ENCODE measurements at regions not wholly inside any gene's neighbourhood (a gene's known extent, or its start where the extent isn't known, plus 50 kb on each side); places are given as distances from the start of the nearest gene placed in this dataset.

DNA sequence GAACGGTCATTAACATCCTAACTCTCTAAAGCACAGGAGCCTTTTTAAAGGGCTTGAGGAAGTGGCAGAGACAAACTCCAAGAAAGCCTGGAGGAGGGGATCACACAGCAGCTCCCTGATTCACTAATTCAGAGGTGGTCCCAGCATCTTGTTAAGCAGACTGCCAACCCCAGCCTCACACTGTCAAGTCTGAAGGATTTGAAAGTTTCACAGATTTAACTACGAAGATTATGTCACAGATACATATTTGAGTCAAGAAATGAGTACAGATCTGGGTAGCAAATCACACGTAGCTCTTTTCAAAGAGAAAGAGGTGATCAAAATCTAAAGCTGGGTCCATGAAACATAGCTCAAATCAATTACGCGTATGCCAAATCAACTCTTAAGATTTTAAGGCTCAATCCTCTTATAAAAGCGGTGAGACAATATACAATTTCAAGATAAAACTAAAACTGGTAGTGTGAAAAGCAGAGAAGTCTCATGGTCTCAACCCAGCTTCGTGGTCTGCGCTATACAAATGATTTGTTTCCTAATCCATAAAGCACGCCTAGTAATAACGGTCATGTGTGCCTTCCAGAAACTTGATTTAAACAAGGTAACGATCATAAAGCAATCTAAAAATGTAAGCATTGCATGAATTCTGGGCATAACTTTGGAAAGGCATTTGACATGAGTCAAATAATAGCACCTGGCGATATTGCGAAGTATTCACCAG is 229.9 kb upstream of the MKLN1 start:
- ChIA-PET CTCF (interaction anchor here (1.0 to 2.1 kb wide), 3 partner anchors 9 to 11 kb away, joined by 3 to 5 read pairs (median 4); no protein-coding TSS in a partner anchor), POLR2A (no interaction called here)
- intact Hi-C loops (cut with micrococcal nuclease): no loop called here
- no peak overlapping the region for H3K9ac ChIP-seq (replicated peaks; ENCODE audit: extremely low read depth, insufficient read depth, low read length)
- H3K27me3 ChIP-seq (ENCODE audit: control insufficient read depth in 2 of 2, insufficient read depth in 2 of 2, low read length in 2 of 2): no peaks in the 10 kb centered on the region
- no TSS peak for BruUV-seq (replicated peaks)
- H3K27ac ChIP-seq (ENCODE audit: insufficient read depth, low read depth, low read length): no peak overlapping the region
- no peak overlapping the region for H3K4me3 ChIP-seq (replicated peaks in 1 of 3; ENCODE audit: insufficient read depth in 1 of 3, low read depth in 1 of 3, low read length in 3 of 3)
- H3K4me1 ChIP-seq (ENCODE audit: control insufficient read depth, extremely low read depth, insufficient read depth, low read length): no peaks in the 10 kb centered on the region
- H3K4me2 ChIP-seq (ENCODE audit: insufficient read depth, low read length): no peak overlapping the region
- dilution Hi-C loops (cut with MboI; ENCODE audit: extremely low pct_ligation_motif_present, low sequenced_read_pairs): no loop called here
- H3K79me2 ChIP-seq (ENCODE audit: control insufficient read depth, insufficient read depth, low read length): peaks cover 10% of the 10 kb centered on the region
- H3K9me1 ChIP-seq (replicated peaks; ENCODE audit: control insufficient read depth, extremely low read depth, insufficient read depth, low read length): no peaks in the 10 kb centered on the region
- H3K9me3 ChIP-seq (replicated peaks; ENCODE audit: control insufficient read depth, insufficient read depth, low read length): no peaks in the 10 kb centered on the region
- DNase-seq (ENCODE audit: low read depth, low spot score) (no peak), FAIRE-seq (no peak)
- peaks cover 0 to 2% of the 10 kb centered on the region in 2 experiments for H3K36me3 ChIP-seq (ENCODE audit: control insufficient read depth in 2 of 2, extremely low read depth in 1 of 2, insufficient read depth in 2 of 2, low read length in 2 of 2)
- no peak overlapping the region for H2AFZ ChIP-seq (ENCODE audit: low read depth, low read length)
- no peak for TF ChIP-seq EZH2 (IDR thresholded peaks at IDR 0.05; ENCODE audit: borderline replicate concordance, low read depth, low read length, severe bottlenecking)
- TF ChIP-seq, protein P1, sequence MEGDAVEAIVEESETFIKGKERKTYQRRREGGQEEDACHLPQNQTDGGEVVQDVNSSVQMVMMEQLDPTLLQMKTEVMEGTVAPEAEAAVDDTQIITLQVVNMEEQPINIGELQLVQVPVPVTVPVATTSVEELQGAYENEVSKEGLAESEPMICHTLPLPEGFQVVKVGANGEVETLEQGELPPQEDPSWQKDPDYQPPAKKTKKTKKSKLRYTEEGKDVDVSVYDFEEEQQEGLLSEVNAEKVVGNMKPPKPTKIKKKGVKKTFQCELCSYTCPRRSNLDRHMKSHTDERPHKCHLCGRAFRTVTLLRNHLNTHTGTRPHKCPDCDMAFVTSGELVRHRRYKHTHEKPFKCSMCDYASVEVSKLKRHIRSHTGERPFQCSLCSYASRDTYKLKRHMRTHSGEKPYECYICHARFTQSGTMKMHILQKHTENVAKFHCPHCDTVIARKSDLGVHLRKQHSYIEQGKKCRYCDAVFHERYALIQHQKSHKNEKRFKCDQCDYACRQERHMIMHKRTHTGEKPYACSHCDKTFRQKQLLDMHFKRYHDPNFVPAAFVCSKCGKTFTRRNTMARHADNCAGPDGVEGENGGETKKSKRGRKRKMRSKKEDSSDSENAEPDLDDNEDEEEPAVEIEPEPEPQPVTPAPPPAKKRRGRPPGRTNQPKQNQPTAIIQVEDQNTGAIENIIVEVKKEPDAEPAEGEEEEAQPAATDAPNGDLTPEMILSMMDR (IDR thresholded peaks at IDR 0.05; ENCODE audit: extremely low read depth in 1 of 2, insufficient read depth in 1 of 2, low read depth in 1 of 2, low read length in 2 of 2): no peak
- no peak for TF ChIP-seq FOS (IDR thresholded peaks at IDR 0.05; ENCODE audit: borderline replicate concordance, insufficient read depth, low read length)
- TF ChIP-seq MYC (IDR thresholded peaks at IDR 0.05; ENCODE audit: low read depth, low read length): no peak
- TF ChIP-seq JUN (IDR thresholded peaks at IDR 0.05; ENCODE audit: borderline replicate concordance, insufficient read depth, insufficient read length, low read depth): no peak
- no peak for TF ChIP-seq POLR2AphosphoS5 (IDR thresholded peaks at IDR 0.05; ENCODE audit: insufficient read depth, low read depth, low read length)
- no peak for TF ChIP-seq POLR2A (IDR thresholded peaks at IDR 0.05; ENCODE audit: low read depth, low read length)
- H4K20me1 ChIP-seq (replicated peaks; ENCODE audit: control insufficient read depth, extremely low read depth, insufficient read depth, low read length): peaks cover 3% of the 10 kb centered on the region
